Gastroesophageal sphincter (tissue), 3 donors: ENCODE measurements at regions not wholly inside any gene's neighbourhood (a gene's known extent, or its start where the extent isn't known, plus 50 kb on each side); places are given as distances from the start of the nearest gene placed in this dataset.

ENCODE experiments used
- CTCF ChIP-seq, 4 experiments: fragments of 200-600 bp in 2 of 4; fragments of 450-650 bp in 2 of 4; sonication (generic) in 1 of 4; IDR thresholded peaks; one replicate each; pipeline ENCODE4 v1.5.1; 2017 to 2019; ENCODE audit warnings: antibody characterized with exemption in 4 of 4, mild to moderate bottlenecking in 2 of 4, moderate library complexity in 2 of 4
- EP300 ChIP-seq: sonication (generic); formaldehyde crosslinking; IDR thresholded peaks from one replicate; pipeline ENCODE4 v1.6.1; 2017; ENCODE audit warnings: antibody characterized with exemption, mild to moderate bottlenecking
- POLR2A ChIP-seq, 2 donors: fragments of 450-650 bp; IDR thresholded peaks; one replicate each; pipeline ENCODE4 v1.6.1; 2017; ENCODE audit warnings: antibody characterized with exemption in 2 of 2, mild to moderate bottlenecking in 2 of 2, moderate library complexity in 1 of 2
- POLR2AphosphoS5 ChIP-seq: sonication (generic); formaldehyde crosslinking; IDR thresholded peaks from one replicate; pipeline ENCODE4 v1.6.1; 2017; ENCODE audit warnings: antibody characterized with exemption

GRCh38 chr6:126202707-126203106 is 137.2 kb upstream of the CENPW start:
- no peak for TF ChIP-seq CTCF (IDR thresholded peaks at IDR 0.05)
- no peak for TF ChIP-seq POLR2AphosphoS5
- TF ChIP-seq POLR2A (IDR thresholded peaks at IDR 0.05) = no peak
- TF ChIP-seq EP300 = no peak
